ENCODE measurements at regions not wholly inside any gene's neighbourhood (a gene's known extent, or its start where the extent isn't known, plus 50 kb on each side); places are given as distances from the start of the nearest gene placed in this dataset.

DNA sequence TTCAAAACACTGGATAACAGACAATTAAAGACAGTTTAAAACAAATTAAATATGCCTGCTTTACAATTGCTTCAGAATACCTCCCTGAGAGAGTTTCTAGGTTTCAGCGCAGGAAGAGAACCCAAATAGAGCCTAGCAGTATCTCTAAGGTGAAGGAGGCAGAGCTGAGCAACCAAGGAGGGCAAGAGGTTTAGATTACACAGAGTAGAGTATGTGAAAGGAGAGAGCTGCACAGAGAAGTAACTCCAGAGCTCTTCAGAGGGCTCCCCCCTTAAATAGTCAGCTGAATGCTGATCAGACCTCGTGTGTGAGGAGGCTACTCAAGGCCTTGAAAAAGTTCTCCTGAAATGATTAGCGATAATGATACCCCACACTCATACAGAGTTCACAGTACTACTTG lies 386.5 kb upstream of the TCF4 start:
- ChIA-PET POLR2A (ENCODE audit: partially characterized antibody) (no interaction called here), CTCF (ENCODE audit: partially characterized antibody) (no interaction called here)
- H2BK12ac ChIP-seq (ENCODE audit: low read depth, low read length), result no peak overlapping the region
- FAIRE-seq (no peak), DNase-seq (ENCODE audit: low read depth in 1 of 2, low spot score in 2 of 2) (no peak)
- H3K23me2 ChIP-seq (ENCODE audit: low read depth, low read length), result no peaks in the 10 kb centered on the region
- no peak overlapping the region for H2BK5ac ChIP-seq (ENCODE audit: low read depth, low read length)
- no peak overlapping the region for H4K8ac ChIP-seq (ENCODE audit: extremely low read depth, insufficient read depth, low read length)
- no peak overlapping the region for H2AFZ ChIP-seq (ENCODE audit: low read length)
- H3K4me3 ChIP-seq (ENCODE audit: extremely low read depth in 1 of 4, insufficient read depth in 2 of 4, low read depth in 3 of 4, low read length in 4 of 4), result no peak overlapping the region
- no peaks in the 10 kb centered on the region for H3K9me3 ChIP-seq (ENCODE audit: insufficient read depth in 2 of 2, low read depth in 1 of 2, low read length in 1 of 2)
- H3K4me1 ChIP-seq (replicated peaks in 1 of 4; ENCODE audit: control insufficient read depth in 3 of 4, insufficient read depth in 4 of 4, low read length in 3 of 4), result no peaks in the 10 kb centered on the region
- no peak overlapping the region for H3K27ac ChIP-seq (ENCODE audit: low read depth, low read length)
- H3K36me3 ChIP-seq (ENCODE audit: control insufficient read depth in 2 of 4, insufficient read depth in 4 of 4, low read length in 3 of 4), result no peaks in the 10 kb centered on the region
- no peak overlapping the region for H4K5ac ChIP-seq (ENCODE audit: insufficient read length, low read depth, low read length)
- no peak overlapping the region for H3K18ac ChIP-seq (ENCODE audit: extremely low read depth, low read length)
- no peak for TF ChIP-seq SP1 (IDR thresholded peaks at IDR 0.05; ENCODE audit: low read depth, low read length)
- TF ChIP-seq ATF2 (IDR thresholded peaks at IDR 0.05; ENCODE audit: low read length), result no peak
- TF ChIP-seq SAP30 (IDR thresholded peaks at IDR 0.05; ENCODE audit: insufficient read depth, insufficient replicate concordance, low read length), result no peak
- no peak for TF ChIP-seq TAF7 (optimal IDR thresholded peaks at IDR 0.05; ENCODE audit: borderline replicate concordance, low read depth, low read length)
- H2AK5ac ChIP-seq (ENCODE audit: low read depth, low read length), result no peak overlapping the region
- H3K4ac ChIP-seq (replicated peaks; ENCODE audit: insufficient read length, low read depth, low read length), result no peak overlapping the region
- H4K91ac ChIP-seq (replicated peaks; ENCODE audit: insufficient read length, low read length), result no peak overlapping the region
- no peaks in the 10 kb centered on the region for H3K27me3 ChIP-seq (replicated peaks in 1 of 4; ENCODE audit: control insufficient read depth in 3 of 4, extremely low read depth in 1 of 4, insufficient read depth in 3 of 4, low read length in 3 of 4)
- no peaks in the 10 kb centered on the region for H3K79me1 ChIP-seq (ENCODE audit: low read depth, low read length)
- no peak overlapping the region for H3K4me2 ChIP-seq (ENCODE audit: insufficient read depth in 1 of 2, low read depth in 2 of 2, low read length in 2 of 2)
- no peak overlapping the region for H3K9ac ChIP-seq (replicated peaks in 1 of 4; ENCODE audit: extremely low read depth in 1 of 4, low read depth in 3 of 4, low read length in 3 of 4)
- no peak overlapping the region for H3K23ac ChIP-seq (ENCODE audit: insufficient read length)
- H2BK20ac ChIP-seq (ENCODE audit: low read length), result no peak overlapping the region
- H3K56ac ChIP-seq (replicated peaks; ENCODE audit: insufficient read length, low read depth, low read length), result no peak overlapping the region
- H3K14ac ChIP-seq (ENCODE audit: insufficient read length), result no peak overlapping the region
- no peak overlapping the region for H2BK120ac ChIP-seq (replicated peaks; ENCODE audit: low read depth, low read length)
- no peak overlapping the region for H2BK15ac ChIP-seq (ENCODE audit: low read length)
- no peaks in the 10 kb centered on the region for H3K79me2 ChIP-seq (ENCODE audit: control insufficient read depth in 1 of 2, insufficient read depth in 2 of 2, low read length in 2 of 2)
- 93% methylated on average over 3 of the region's 3 CpGs; no CpG with 5 or more reads in 1 of the 2 experiments for WGBS, 2 experiments (ENCODE audit: extremely low coverage in 1 of 2, insufficient coverage in 1 of 2, insufficient read length in 1 of 2, insufficient replicate concordance in 2 of 2, low coverage in 1 of 2, low lambda C conversion rate in 2 of 2, missing lambda C conversion rate in 1 of 2)
- H4K20me1 ChIP-seq (replicated peaks in 1 of 2; ENCODE audit: control insufficient read depth in 1 of 2, insufficient read depth in 2 of 2, low read length in 2 of 2), result no peaks in the 10 kb centered on the region

All from H1 (cell line).